AG10803 (cell line): ENCODE measurements at regions not wholly inside any gene's neighbourhood (a gene's known extent, or its start where the extent isn't known, plus 50 kb on each side); places are given as distances from the start of the nearest gene placed in this dataset.

ENCODE experiments used
- DNase-seq: peaks from one replicate; pipeline ENCODE4 v3.0.0; 2010; ENCODE audit warnings: low read depth
- H3K4me3 ChIP-seq: 2 replicates; pipeline ENCODE4 v1.5.1; 2011; ENCODE audit warnings: mild to moderate bottlenecking, low read length, control low read depth
- TF ChIP-seq, protein P1 (sequence below): conservative IDR thresholded peaks from 2 replicates; pipeline ENCODE4 v1.5.1; 2011; ENCODE audit warnings: mild to moderate bottlenecking, low read length, control low read depth, inconsistent platforms

DNA sequence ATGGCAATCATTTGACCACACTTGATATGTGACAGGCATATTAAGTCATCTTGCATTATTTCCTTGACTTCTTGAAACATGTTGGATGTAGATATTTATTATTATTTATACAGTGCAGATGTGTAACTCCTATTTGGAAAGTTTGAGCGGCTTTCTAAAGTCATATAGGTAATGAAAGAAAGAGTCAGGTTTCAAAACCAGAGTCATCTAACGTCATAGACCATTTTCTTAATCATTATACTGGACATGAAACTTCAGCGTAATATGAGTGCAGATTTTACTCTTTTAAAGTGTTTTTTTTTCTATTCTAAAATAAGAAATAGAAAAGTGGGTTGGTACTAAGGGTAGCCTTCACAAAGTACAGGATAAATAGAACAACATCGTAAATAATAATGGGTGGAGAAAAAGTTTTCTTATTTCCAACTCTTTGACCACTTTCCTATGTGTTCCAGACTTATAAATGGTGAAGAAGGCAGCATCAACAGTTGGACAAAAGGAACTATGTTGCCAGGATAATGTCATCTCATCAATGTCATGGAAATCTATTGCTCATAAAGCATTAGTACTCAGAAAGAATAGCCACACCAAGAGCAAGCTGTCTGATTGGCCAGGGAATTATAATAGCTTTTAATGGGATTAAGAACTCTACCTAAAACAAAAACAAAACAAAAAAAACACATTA is 108.0 kb upstream of the PCDH18 start:
- DNase-seq, result no peak
- no peak overlapping the region for H3K4me3 ChIP-seq
- TF ChIP-seq, protein P1, sequence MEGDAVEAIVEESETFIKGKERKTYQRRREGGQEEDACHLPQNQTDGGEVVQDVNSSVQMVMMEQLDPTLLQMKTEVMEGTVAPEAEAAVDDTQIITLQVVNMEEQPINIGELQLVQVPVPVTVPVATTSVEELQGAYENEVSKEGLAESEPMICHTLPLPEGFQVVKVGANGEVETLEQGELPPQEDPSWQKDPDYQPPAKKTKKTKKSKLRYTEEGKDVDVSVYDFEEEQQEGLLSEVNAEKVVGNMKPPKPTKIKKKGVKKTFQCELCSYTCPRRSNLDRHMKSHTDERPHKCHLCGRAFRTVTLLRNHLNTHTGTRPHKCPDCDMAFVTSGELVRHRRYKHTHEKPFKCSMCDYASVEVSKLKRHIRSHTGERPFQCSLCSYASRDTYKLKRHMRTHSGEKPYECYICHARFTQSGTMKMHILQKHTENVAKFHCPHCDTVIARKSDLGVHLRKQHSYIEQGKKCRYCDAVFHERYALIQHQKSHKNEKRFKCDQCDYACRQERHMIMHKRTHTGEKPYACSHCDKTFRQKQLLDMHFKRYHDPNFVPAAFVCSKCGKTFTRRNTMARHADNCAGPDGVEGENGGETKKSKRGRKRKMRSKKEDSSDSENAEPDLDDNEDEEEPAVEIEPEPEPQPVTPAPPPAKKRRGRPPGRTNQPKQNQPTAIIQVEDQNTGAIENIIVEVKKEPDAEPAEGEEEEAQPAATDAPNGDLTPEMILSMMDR, result no peak

DNA sequence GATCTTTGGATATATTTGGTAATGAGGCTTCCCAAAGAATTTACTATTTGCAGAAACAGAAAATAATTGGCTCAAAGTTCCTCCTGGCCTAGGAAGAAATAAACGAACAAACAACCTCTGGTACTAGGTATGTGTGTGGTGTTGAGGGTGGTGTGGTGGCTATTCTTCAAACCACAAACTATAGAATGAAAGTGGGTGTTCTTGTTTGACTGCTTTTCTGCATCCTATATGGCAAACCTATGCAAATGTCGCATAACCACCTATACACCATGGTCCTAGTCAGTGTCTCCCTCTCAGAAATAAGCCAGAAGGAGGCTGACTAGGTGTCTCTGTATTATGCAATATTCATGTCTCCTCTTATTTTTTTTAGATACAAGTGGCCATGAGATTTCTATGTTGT is 106.6 kb upstream of the PCDH18 start:
- no peak for DNase-seq
- no peak overlapping the region for H3K4me3 ChIP-seq
- TF ChIP-seq, protein P1, result no peak

DNA sequence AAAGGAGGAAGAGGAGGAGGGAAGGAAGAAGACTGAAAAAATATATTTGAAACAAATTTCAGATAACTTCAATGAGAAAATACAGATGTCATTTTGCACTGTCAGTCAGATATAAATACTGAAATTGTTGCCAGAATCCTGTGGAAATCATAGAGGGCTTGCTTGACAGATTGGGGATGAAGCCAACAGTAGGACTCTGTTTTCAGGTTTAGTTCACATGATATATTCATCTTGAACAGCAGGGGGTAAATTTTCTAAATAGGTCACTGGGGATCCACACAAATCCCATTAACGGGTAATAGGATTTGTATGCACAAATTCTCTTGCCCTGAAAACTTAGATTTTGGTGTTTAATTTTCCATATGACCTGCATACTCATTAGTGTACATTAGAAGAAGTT is 103.3 kb upstream of the PCDH18 start:
- no peak for DNase-seq
- TF ChIP-seq, protein P1, result no peak; the same call in 1 of the 2 replicates
- no peak overlapping the region for H3K4me3 ChIP-seq

DNA sequence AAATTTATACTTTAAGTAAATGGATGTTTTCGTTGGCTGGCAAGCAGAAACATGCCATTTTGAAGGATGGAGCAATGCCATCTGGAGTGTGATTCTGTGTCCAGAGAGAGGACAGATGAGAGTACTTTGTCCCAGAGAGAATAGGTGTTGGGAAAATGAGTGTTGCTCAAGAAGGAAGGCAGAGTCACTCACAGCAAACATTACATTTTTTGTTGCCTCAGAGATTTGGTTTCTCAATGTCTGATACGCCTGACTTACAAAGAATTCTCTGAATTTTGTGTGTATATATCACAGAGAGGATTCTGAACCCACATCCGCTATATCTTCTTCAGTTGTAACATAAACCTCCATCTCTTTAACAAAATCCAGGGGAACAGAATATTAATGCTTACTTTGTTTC is 102.8 kb upstream of the PCDH18 start:
- DNase-seq, result peak; percentile 82
- no peak overlapping the region for H3K4me3 ChIP-seq
- TF ChIP-seq, protein P1, result no peak

DNA sequence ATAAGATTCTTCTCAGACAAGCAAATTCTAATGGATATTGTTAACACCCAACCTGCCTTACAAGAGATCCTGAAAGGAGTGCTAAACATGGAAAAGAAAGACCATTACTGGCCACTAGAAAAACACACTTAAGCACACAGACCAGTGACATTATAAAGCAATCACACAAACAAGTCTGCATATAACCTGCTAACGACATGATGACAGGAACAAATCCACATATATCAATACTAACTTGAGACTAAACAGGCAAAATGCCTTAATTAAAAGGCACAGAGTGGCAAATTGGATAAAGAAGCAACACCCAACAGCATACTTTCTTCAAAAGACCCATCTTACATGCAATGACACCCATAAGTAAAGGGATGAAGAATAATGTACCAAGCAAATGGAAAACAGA is 100.5 kb upstream of the PCDH18 start:
- no peak for DNase-seq
- TF ChIP-seq, protein P1, result no peak
- no peak overlapping the region for H3K4me3 ChIP-seq

DNA sequence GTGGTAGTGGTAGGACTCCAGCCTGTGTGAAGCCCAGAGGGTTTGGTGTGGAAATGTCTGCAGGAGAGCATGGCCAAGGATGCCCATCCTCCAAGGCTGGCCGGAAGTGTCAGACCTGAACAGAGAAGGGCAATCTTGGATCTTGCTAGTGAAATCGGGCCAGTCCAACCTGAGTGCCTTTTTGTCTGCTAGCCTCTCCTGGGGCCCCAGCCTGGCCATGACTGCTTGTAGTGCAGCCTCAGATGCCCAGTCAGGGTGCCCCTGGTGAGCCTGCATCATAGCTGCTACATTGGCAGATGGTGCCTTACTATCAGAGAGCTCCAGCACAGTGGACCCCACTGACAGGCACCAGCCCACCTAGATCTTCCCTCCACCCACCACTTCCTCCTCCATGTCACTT is 99.3 kb upstream of the PCDH18 start:
- H3K4me3 ChIP-seq, result no peak overlapping the region
- TF ChIP-seq, protein P1, result no peak
- DNase-seq, result no peak

DNA sequence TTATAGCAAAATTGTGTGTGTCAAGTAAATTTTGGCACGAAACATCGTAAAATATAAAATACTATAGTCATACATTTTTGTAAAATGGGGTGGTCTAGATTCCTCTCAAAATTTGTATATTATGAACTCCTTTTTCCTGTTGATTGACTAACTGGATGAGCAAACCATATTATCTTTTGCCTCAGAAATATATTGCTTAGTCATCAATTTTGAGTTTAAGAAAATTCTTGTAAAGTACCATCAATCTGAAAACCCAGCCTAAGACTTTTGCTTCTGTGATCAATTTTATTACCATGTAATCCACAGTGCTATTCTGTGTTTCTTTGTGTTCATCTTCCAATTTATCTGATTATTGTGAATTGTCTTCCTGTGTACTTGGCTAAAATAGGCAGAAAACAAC is 98.0 kb upstream of the PCDH18 start:
- TF ChIP-seq, protein P1, result no peak
- H3K4me3 ChIP-seq, result no peak overlapping the region
- no peak for DNase-seq
